K562 (cell line): ENCODE measurements at regions not wholly inside any gene's neighbourhood (a gene's known extent, or its start where the extent isn't known, plus 50 kb on each side); places are given as distances from the start of the nearest gene placed in this dataset.

Experiments used
- ATAC-seq: fragments of 200-7000 bp; cut with Tn5 transposase; 3 replicates; pipeline ENCODE4 v1.9.1; 2020; ENCODE audit warnings: moderate library complexity
- BruUV-seq: library from RNA; stranded (reverse); fragments of 400-500 nt; replicated peaks from 2 replicates; lab custom pipeline; 2021; lab: Mats Ljungman, UMichigan
- CTCF ChIA-PET: fragments of 300-600 bp; formaldehyde crosslinking; extraction: SDS; loops from one replicate; lab custom pipeline; 2021; ENCODE audit warnings: low intra/inter-chr PET ratio; lab: Yijun Ruan, JAX
- POLR2A ChIA-PET: fragments of 300-600, 350-650 bp; sonication (Branson Sonifier 250); formaldehyde crosslinking; extraction: SDS; loops from one replicate; lab custom pipeline; 2021; ENCODE audit warnings: antibody characterized with exemption, inconsistent platforms; lab: Yijun Ruan, JAX
- DNase-seq, 4 experiments: peaks; one replicate each; pipeline versions ENCODE4 v3.0.0 to v3.0.0-alpha.2; 2011 to 2018; ENCODE audit warnings: low spot score in 3 of 4, mixed read lengths in 3 of 4; ENCODE audit errors: extremely low read depth in 1 of 4
- FAIRE-seq: peaks from 2 replicates; lab custom pipeline; 2011; peaks lifted over from hg19 to GRCh38; lab: Jason Lieb, UNC
- H2AFZ ChIP-seq: 2 replicates; pipeline ENCODE4 v1.6.0; 2011; ENCODE audit warnings: low read depth, low read length, control low read depth, inconsistent platforms
- H3K27ac ChIP-seq: fragments of 200-600 bp; 3 replicates; pipeline ENCODE4 v1.8.0; 2011; ENCODE audit warnings: low read depth, mild to moderate bottlenecking, control low read depth, inconsistent platforms, low read length, moderate library complexity, mixed read lengths; ENCODE audit errors: extremely low read depth
- H3K27me3 ChIP-seq, 2 experiments: fragments of 300-600 bp in 1 of 2; 2 replicates in 1 of 2; 3 replicates in 1 of 2; pipeline versions ENCODE4 v1.6.0 to v1.8.0; 2011; ENCODE audit warnings: inconsistent platforms in 2 of 2, low read length in 2 of 2, mild to moderate bottlenecking in 1 of 2, mixed read lengths in 1 of 2, moderate library complexity in 1 of 2; ENCODE audit not compliant: control insufficient read depth in 2 of 2, insufficient read depth in 2 of 2
- H3K36me3 ChIP-seq: fragments of 300-600 bp; 3 replicates; pipeline ENCODE4 v1.8.0; 2011; ENCODE audit warnings: mild to moderate bottlenecking, low read length, inconsistent platforms; ENCODE audit not compliant: control insufficient read depth, insufficient read depth
- H3K4me1 ChIP-seq, 2 experiments: fragments of 200-600 bp in 1 of 2; replicated peaks in 1 of 2; 2 replicates in 1 of 2; 3 replicates in 1 of 2; pipeline versions ENCODE4 v1.5.1 to v1.8.0; 2011; ENCODE audit warnings: inconsistent platforms in 2 of 2, low read length in 2 of 2, mild to moderate bottlenecking in 1 of 2, mixed read lengths in 1 of 2, moderate library complexity in 1 of 2; ENCODE audit not compliant: control insufficient read depth in 2 of 2, insufficient read depth in 2 of 2
- H3K4me2 ChIP-seq: 2 replicates; pipeline ENCODE4 v1.6.1; 2011; ENCODE audit warnings: low read length, control low read depth, inconsistent platforms, mixed read lengths; ENCODE audit not compliant: insufficient read depth
- H3K4me3 ChIP-seq: fragments of 200-600 bp; sonication (generic), shearing (Covaris generic); 2 replicates; pipeline ENCODE4 v1.5.1; 2016; ENCODE audit warnings: control low read depth, inconsistent platforms
- H3K79me2 ChIP-seq: fragments of 200-600 bp; 3 replicates; pipeline ENCODE4 v1.8.0; 2011; ENCODE audit warnings: low read length, inconsistent platforms; ENCODE audit not compliant: control insufficient read depth, insufficient read depth
- H3K9ac ChIP-seq, 2 experiments: 2 replicates each; pipeline versions ENCODE4 v1.6.0 to v1.6.1; 2011; ENCODE audit warnings: low read depth in 2 of 2, low read length in 2 of 2, control low read depth in 1 of 2, inconsistent platforms in 1 of 2, mild to moderate bottlenecking in 1 of 2, mixed read lengths in 1 of 2; ENCODE audit not compliant: insufficient read depth in 1 of 2
- H3K9me1 ChIP-seq: one replicate; pipeline ENCODE4 v1.6.0; 2011; ENCODE audit warnings: inconsistent platforms, mild to moderate bottlenecking, low read length, moderate library complexity; ENCODE audit not compliant: control insufficient read depth, insufficient read depth
- H3K9me3 ChIP-seq: replicated peaks from 2 replicates; pipeline ENCODE4 v1.5.1; 2011; ENCODE audit warnings: low read depth, low read length, inconsistent platforms; ENCODE audit not compliant: control insufficient read depth, insufficient read depth
- H4K20me1 ChIP-seq: replicated peaks from 2 replicates; pipeline ENCODE4 v1.6.1; 2011; ENCODE audit warnings: low read length, inconsistent platforms, mixed read lengths; ENCODE audit not compliant: control insufficient read depth, insufficient read depth
- ASH1L ChIP-seq: fragments of 450-650 bp; IDR thresholded peaks from 2 replicates; pipeline ENCODE4 v1.6.1; 2018; ENCODE audit warnings: borderline replicate concordance, mild to moderate bottlenecking, low read depth; ENCODE audit not compliant: partially characterized antibody
- BCL6 ChIP-seq: fragments of 250-450 bp; sonication (Bioruptor Pico); IDR thresholded peaks from 2 replicates; pipeline ENCODE4 v1.4.0; 2020
- BRD9 ChIP-seq: fragments of 450-650 bp; IDR thresholded peaks from 2 replicates; pipeline ENCODE4 v1.6.1; 2018; ENCODE audit warnings: low read depth; ENCODE audit not compliant: partially characterized antibody
- USF2 ChIP-seq: sonication (generic); formaldehyde crosslinking; IDR thresholded peaks from 2 replicates; pipeline ENCODE4 v1.5.0; 2020; ENCODE audit warnings: missing genetic modification reagents
- XRCC5 ChIP-seq: fragments of 200-400 bp; formaldehyde crosslinking; IDR thresholded peaks from 2 replicates; pipeline ENCODE4 v1.6.1; 2017; ENCODE audit warnings: low read depth, mild to moderate bottlenecking, low read length
- ZNF197 ChIP-seq: fragments of 200-800 bp; sonication (Bioruptor generic); IDR thresholded peaks from 2 replicates; pipeline ENCODE4 v1.6.1; 2016; ENCODE audit warnings: low read depth, missing genetic modification characterization, missing compliant biosample characterization
- WGBS: fragments of 100-300 bp; shearing (Covaris generic); methylation state at CpG from one replicate; pipeline ENCODE4 v1.1.6; 2016; ENCODE audit warnings: low coverage, mixed read lengths; ENCODE audit not compliant: insufficient coverage; ENCODE audit errors: missing lambda C conversion rate; 5-methylcytosine and 5-hydroxymethylcytosine counted together
- in situ Hi-C: fragments of 300-500 bp; cut with MboI; formaldehyde crosslinking; loops from 4 replicates; pipeline ENCODE4 v1.15.0; 2018; ENCODE audit warnings: inconsistent platforms, mixed read lengths
- intact Hi-C: fragments of 100-400 bp; cut with micrococcal nuclease; formaldehyde crosslinking; loops from 2 replicates; pipeline ENCODE4 v1.14.2; 2022

- H3K27ac ChIP-seq = no peak overlapping the region
- no peak overlapping the region for H3K9ac ChIP-seq
- no peaks in the 10 kb centered on the region for H3K36me3 ChIP-seq
- FAIRE-seq (no peak), DNase-seq (no peak), ATAC-seq (no peak)
- H3K79me2 ChIP-seq = no peaks in the 10 kb centered on the region
- peaks cover 4 to 7% of the 10 kb centered on the region in 2 experiments; a peak in 3 of 5 replicates for H3K4me1 ChIP-seq
- in situ Hi-C loops = no loop called here
- H3K4me3 ChIP-seq = no peak overlapping the region
- no peaks in the 10 kb centered on the region for H3K9me3 ChIP-seq
- TF ChIP-seq USF2 (CRISPR knock-in tag) = no peak
- no peak for TF ChIP-seq XRCC5
- no peak for TF ChIP-seq BRD9
- no peak for TF ChIP-seq ASH1L
- TF ChIP-seq ZNF197 (CRISPR knock-in tag) = no peak
- TF ChIP-seq BCL6 (CRISPR knock-in tag) = no peak
- BruUV-seq = no TSS peak
- peaks cover 3 to 18% of the 10 kb centered on the region in 2 experiments; a peak in 4 of 5 replicates for H3K27me3 ChIP-seq
- no peak overlapping the region for H3K4me2 ChIP-seq
- POLR2A ChIA-PET = no interaction called here
- no peaks in the 10 kb centered on the region for H3K9me1 ChIP-seq
- CTCF ChIA-PET = no interaction called here
- H2AFZ ChIP-seq = no peak overlapping the region
- H4K20me1 ChIP-seq = no peaks in the 10 kb centered on the region
- intact Hi-C loops = loop anchor here (10.0 kb wide), 1 partner anchor 196 kb away; no protein-coding TSS in a partner anchor
- 31% methylated on average over 4 of the region's 4 CpGs for WGBS
These were observed 105.0 kb downstream of the BDH1 start for GRCh38 chr3:197450810-197451209.
